Stimulated activated CD4-positive, alpha-beta T cell treated with anti-CD3 and anti-CD28 coated beads, TNF-alpha, amount 100 ng/mL, for 1 hour (primary cell): ENCODE measurements at regions not wholly inside any gene's neighbourhood (a gene's known extent, or its start where the extent isn't known, plus 50 kb on each side); places are given as distances from the start of the nearest gene placed in this dataset.

Experiments used
- DNase-seq, 3 donors: peaks; one replicate each; pipeline ENCODE4 v3.0.0-alpha.2; 2020; ENCODE audit warnings: low read depth in 3 of 3, low spot score in 1 of 3

- no peak for DNase-seq
These were observed 94.6 kb upstream of the SLC6A6 start for GRCh38 chr3:14307656-14308302.

- no peak for DNase-seq
These were observed 90.7 kb upstream of the SLC6A6 start for GRCh38 chr3:14311729-14312128.

DNA sequence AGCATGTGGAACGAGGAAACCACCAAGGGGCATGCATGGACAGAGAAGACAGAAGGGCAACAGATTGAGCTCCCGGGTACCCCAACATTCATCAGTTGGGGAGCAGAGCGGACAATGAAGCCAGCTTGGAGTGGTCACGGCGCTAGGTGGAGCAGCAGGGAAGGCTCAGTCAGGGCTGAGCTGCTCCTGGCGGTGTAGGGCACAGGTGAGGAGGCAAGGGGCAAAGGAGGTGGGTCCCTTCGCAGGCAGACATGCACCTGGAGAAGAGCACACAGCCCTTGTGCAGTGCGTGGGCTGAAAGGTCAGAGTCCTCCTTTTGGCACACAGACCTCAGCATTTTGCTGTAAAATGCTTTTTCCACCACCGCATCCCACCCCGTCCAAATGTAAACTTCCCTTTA lies 90.0 kb upstream of the SLC6A6 start:
- DNase-seq = no peak

DNA sequence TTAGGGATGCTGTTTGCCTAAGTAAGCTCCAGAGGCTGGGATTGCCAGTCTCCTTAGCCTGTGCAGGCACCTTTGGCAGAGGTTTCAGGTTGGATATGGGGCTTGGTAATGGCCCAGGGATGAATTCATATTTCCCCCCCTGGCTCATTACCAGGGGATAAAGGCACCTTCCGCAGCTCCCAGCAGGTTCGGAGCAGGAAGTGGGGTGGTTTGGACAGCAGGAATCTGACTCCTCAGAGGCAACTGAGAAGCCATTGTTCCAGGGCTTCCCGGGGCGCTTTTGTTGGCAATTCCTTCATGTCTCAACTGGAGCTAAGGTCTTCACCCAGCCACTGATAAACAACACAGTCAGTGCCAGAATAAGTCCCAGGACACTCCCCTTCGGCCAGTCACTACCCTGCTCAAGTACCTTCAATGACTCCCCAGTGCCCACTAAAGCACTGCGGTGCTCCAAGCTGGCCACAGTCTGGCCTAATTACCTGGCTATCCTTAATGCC lies 85.3 kb upstream of the SLC6A6 start:
- no peak for DNase-seq

DNA sequence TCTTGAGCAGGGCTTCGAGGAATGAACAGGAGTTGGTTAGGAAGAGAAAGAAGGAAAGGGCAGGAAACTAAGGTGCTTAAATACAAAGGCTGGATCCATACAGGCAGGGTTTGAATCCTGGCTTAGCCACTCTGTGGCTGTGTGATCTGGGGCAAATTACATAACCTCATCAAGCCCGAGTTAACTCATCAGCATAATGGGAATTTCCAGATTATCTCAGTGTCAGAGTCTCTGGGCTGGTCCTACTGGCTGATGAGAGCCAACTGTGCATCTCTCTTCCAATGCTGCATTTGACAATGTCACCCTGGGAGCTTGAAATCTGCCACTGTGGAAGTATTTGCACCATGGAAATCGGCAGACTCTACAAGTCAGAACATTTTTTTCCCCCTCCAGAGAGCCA lies 83.8 kb upstream of the SLC6A6 start:
- no peak for DNase-seq

DNA sequence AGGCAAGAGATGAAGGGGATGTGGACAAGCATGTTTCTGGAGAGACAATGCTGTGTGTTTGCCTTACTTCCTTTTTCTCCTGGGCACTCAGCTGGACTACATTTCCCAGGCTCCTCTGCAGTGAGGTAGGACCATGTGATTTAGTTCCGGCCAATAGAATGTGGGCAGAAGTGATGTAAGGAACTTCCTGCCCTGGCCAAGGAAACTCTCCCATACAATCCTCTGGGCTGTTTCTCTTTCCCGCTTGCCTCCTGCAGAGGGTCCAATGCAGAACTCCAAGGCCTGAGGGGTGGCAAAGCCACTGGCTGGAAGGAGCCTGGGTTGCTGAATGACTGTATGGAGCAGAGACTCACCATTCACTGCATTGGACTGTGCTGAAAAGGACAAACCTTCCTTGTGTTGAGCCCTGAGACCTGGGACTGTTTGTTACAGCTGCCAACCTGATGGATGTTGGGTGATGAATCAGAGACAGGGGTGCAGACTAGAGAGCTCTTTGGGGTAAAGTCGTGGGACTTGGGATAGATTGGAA lies 82.7 kb upstream of the SLC6A6 start:
- DNase-seq = no peak

- DNase-seq = no peak
These were observed 82.2 kb upstream of the SLC6A6 start for GRCh38 chr3:14320219-14320618.

DNA sequence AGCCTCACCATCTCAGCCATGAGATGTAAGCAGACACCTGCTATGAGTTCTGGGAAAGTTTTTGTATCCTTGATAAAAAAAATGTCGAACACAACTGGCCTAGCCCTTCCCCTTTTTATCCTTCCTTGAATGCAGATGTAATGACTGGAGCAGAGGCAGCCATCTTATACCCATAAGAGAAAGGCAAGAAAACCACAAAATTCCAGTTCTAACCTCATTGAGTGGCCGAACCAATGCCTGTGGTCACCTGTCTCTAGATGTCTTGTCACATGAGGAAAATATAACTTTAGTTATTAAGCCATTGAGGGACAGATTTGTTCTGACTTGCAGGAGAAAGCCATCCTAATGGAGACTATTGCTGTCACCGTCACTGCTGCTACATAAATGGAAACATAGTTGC lies 80.4 kb upstream of the SLC6A6 start:
- no peak for DNase-seq

GRCh38 chr3:14322667-14323295 lies 79.6 kb upstream of the SLC6A6 start:
- no peak for DNase-seq

DNA sequence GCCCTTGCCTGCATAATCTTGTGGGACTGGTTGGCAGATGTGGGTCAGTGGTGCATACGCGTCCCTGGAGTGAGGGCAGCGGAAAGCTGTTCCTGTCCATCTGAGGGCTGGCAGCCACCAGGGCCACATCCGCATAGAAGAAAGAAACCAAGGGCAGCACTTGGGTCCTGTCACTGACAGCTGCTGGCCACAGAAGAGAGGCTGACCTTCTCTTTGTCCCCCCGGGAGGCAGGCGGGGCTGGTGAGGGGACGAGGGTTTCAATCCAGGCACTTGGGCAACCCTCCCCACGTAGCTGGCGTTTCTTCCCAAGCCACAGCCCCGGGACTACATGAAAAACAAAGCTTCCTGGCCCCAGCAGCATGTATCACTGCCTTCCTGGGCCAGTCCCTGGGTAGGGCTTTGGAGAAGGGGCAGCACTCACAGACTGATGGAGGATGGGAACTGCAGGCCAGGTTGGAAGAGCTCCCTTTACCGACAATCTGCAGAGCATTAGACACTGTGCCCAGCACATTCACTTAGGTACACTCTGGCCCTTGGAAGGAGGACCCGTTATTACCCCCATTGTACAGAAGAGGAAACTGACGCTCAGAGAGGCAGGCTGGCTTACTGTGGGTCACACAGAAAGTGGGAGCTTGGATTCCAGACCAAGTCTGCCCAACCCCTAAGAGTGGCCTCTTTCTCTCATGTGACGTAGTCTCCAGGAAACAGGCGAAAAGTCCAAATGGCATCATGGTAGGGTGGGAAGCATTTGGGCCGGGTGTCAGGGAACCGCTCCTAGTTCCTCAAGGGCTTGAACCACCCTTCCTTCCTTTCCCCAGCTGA lies 78.8 kb upstream of the SLC6A6 start:
- DNase-seq = no peak

DNA sequence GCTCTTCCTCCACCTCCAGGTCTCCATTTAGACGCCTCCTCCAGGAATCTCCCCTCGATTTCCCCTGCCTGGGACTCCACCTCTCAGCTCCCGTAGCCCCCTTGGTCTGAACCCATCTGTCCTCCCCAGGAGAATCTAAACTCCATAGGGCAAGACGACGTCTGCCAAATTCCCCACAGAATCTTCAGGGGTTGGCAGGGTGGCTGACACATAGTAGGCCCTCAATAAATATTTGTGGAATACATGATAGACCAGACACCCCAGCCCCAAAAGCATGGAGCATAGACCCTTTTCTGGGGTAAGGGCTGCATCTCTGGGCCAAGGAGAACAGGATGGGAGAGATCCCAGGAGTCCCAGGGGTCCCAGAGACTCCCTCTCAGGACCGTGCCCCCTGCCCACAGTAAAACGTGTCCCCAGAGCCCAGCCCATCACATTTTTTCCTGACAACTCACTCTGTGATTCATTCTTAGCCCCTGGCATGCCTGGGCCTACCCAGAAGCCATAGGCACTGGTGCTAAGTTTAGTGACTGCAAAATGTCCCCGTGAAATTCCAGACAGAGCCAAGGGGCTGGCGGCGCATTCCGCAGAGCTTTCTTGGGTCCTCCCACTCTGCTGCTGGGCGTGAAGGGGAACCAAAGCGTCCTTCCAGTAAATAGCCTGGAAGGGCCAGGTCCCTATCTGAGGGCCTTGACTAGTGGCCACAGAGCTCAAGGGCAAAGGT lies 78.0 kb upstream of the SLC6A6 start:
- DNase-seq = no peak

DNA sequence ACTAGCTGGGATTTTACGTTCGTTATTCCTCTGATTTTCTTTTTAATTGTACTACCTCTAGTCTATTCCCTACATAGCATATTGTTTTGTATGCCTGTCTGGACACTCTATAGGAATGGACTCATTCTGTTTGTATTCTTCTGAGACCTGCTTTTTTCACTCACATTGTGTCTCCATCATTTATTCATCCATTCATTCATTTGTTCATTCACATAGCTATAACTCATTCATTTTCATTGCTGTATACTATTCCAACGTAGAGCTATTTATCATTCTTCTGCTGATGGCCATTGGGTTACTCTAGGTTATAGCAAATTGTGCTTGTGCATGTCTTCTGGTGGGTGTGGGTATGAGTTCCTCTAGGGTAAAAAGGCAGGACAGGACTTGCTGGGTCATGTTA lies 74.0 kb upstream of the SLC6A6 start:
- no peak for DNase-seq

DNA sequence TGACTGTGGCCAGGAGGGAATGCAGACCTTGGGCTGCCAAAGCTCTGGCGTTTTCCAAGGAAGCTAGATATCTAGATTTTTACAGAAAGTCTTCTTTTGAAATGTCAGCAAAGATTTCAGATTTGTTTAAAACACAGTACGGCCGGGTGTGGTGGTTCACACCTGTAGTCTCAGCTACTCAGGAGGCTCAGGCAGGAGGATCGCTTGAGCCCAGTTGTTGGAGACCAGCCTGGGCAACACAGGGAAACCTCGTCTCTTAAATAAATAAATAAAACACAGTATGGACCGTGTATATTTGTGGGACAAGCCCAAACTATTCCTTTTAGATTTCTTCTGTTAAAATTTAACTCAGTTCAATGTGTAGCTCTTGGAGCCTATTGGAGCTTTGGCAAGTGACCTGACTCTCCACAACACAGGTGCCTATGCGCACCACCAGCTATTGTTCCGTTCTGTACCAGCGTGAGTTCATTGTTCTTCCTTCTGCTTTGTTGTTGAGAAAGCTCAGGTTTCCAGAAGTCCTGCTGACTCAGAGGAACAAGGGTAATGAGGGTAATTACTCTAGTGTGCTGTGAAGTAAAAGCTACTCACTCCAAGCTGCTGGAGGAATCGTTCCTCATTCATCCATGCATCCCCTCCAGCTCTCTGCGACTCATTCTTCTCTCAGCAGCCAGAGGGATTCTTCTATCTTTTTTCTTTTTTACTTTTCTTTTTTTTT lies 73.1 kb upstream of the SLC6A6 start:
- no peak for DNase-seq

DNA sequence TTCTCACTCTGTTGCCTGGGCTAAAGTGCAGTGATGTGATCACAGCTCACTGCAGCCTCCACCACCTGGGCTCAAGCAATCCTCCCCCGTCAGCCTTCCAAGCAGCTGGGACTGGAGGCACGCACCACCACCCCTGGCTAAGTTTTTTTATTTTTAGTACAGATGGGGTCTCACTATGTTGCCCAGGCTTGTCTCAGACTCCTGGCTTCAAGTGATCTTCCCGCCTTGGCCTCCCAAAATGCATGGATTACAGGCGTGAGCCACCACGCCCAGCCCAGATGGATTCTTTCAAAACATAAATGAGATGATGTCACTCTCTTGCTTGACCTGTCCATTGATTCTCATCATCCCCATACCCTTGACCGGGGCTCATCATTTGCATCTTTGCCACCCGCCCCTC lies 72.6 kb upstream of the SLC6A6 start:
- DNase-seq = no peak

- DNase-seq = no peak
These were observed 71.9 kb upstream of the SLC6A6 start for GRCh38 chr3:14330508-14330907.

GRCh38 chr3:14331251-14331650 lies 71.2 kb upstream of the SLC6A6 start:
- DNase-seq = no peak

DNA sequence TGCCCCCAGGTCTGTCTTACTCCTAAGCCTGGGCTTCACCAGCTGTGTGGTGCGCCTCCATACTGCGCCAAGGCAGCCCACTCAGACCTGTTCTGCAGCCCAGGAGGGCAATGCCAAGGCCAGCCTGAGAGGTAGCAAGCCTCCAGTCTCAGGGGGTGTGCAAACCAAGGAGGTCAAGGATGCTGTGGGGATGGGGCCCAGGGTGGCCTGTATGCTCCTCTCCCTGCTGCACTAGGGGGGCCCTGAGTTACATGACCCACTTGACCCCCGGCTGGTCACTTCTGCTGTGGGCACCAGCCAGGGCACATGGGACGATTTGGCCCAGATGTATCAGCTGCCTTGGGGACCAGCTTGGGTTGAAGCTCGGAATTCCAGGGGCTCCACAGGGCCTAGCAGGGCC lies 70.0 kb upstream of the SLC6A6 start:
- DNase-seq = no peak

GRCh38 chr3:14333215-14333614 lies 69.2 kb upstream of the SLC6A6 start:
- no peak for DNase-seq

DNA sequence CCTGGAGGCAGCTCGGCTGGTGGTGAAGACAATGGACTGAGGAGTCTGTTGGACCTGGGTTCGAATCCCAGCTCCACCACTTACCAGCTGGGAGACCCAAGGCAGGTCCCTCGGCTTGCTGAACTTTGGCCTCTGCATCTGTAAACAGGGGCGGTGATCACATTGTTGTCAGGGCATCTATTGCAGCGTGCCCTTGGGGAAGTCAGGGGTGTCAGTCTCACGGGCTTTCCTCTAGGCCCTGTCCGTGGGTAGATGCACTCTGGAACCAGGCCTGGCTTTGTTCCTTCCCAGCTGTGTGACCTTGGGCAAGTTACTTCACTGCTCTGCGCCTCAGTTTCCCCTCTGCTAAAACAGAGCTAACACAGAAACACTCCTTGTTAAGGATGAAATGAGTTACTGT lies 68.8 kb upstream of the SLC6A6 start:
- DNase-seq = no peak

- DNase-seq = no peak
These were observed 68.3 kb upstream of the SLC6A6 start for GRCh38 chr3:14334136-14334535.

- DNase-seq = no peak
These were observed 67.5 kb upstream of the SLC6A6 start for GRCh38 chr3:14334936-14335335.
